ENCODE measurements at regions not wholly inside any gene's neighbourhood (a gene's known extent, or its start where the extent isn't known, plus 50 kb on each side); places are given as distances from the start of the nearest gene placed in this dataset.

- TF ChIP-seq CTCF (IDR thresholded peaks at IDR 0.05), result no peak
- Histone ChIP-seq H2AFZ (no peak overlapping the region), H3K4me3 (ENCODE audit: low read depth, low read length) (no peak overlapping the region), H3K27me3 (ENCODE audit: control insufficient read depth, insufficient read depth, low read length) (no peaks in the 10 kb centered on the region), H3K79me2 (no peaks in the 10 kb centered on the region), H3K4me1 (no peaks in the 10 kb centered on the region), H3K9me3 (ENCODE audit: control insufficient read depth, low read length) (no peaks in the 10 kb centered on the region), H3K9ac (no peak overlapping the region), H3K27ac (no peak overlapping the region), H3K4me2 (ENCODE audit: low read length) (no peak overlapping the region), H3K36me3 (ENCODE audit: control insufficient read depth, insufficient read depth, low read length) (no peaks in the 10 kb centered on the region)
Observed at GRCh38 chr4:108372681-108373080, 203.9 kb upstream of the LEF1 start.

- H3K9ac ChIP-seq, result no peak overlapping the region
- no peaks in the 10 kb centered on the region for H3K79me2 ChIP-seq
- H3K4me3 ChIP-seq (ENCODE audit: low read depth, low read length), result no peak overlapping the region
- H3K4me1 ChIP-seq, result no peaks in the 10 kb centered on the region
- no peaks in the 10 kb centered on the region for H3K27me3 ChIP-seq (ENCODE audit: control insufficient read depth, insufficient read depth, low read length)
- no peak overlapping the region for H3K27ac ChIP-seq
- no peak for TF ChIP-seq CTCF (IDR thresholded peaks at IDR 0.05)
- H3K4me2 ChIP-seq (ENCODE audit: low read length), result no peak overlapping the region
- no peaks in the 10 kb centered on the region for H3K36me3 ChIP-seq (ENCODE audit: control insufficient read depth, insufficient read depth, low read length)
- no peak overlapping the region for H2AFZ ChIP-seq
- H3K9me3 ChIP-seq (ENCODE audit: control insufficient read depth, low read length), result no peaks in the 10 kb centered on the region
Observed at GRCh38 chr4:108371282-108371681, 202.6 kb upstream of the LEF1 start.

GRCh38 chr4:108370291-108371141, 201.8 kb upstream of the LEF1 start:
- H3K36me3 ChIP-seq (ENCODE audit: control insufficient read depth, insufficient read depth, low read length), result no peaks in the 10 kb centered on the region
- H3K27ac ChIP-seq, result no peak overlapping the region
- no peaks in the 10 kb centered on the region for H3K4me1 ChIP-seq
- TF ChIP-seq CTCF (IDR thresholded peaks at IDR 0.05), result no peak
- H3K4me2 ChIP-seq (ENCODE audit: low read length), result no peak overlapping the region
- no peaks in the 10 kb centered on the region for H3K9me3 ChIP-seq (ENCODE audit: control insufficient read depth, low read length)
- no peaks in the 10 kb centered on the region for H3K27me3 ChIP-seq (ENCODE audit: control insufficient read depth, insufficient read depth, low read length)
- H3K9ac ChIP-seq, result no peak overlapping the region
- no peak overlapping the region for H2AFZ ChIP-seq
- no peak overlapping the region for H3K4me3 ChIP-seq (ENCODE audit: low read depth, low read length)
- no peaks in the 10 kb centered on the region for H3K79me2 ChIP-seq

GRCh38 chr4:108369035-108369655, 200.4 kb upstream of the LEF1 start:
- Histone ChIP-seq H3K27ac (no peak overlapping the region), H3K4me2 (ENCODE audit: low read length) (no peak overlapping the region), H2AFZ (no peak overlapping the region), H3K4me3 (ENCODE audit: low read depth, low read length) (no peak overlapping the region), H3K79me2 (no peaks in the 10 kb centered on the region), H3K9ac (no peak overlapping the region), H3K9me3 (ENCODE audit: control insufficient read depth, low read length) (no peaks in the 10 kb centered on the region), H3K27me3 (ENCODE audit: control insufficient read depth, insufficient read depth, low read length) (no peaks in the 10 kb centered on the region), H3K4me1 (no peaks in the 10 kb centered on the region), H3K36me3 (ENCODE audit: control insufficient read depth, insufficient read depth, low read length) (no peaks in the 10 kb centered on the region)
- TF ChIP-seq CTCF (IDR thresholded peaks at IDR 0.05), result no peak
